SH-SY5Y (cell line): ENCODE measurements at regions not wholly inside any gene's neighbourhood (a gene's known extent, or its start where the extent isn't known, plus 50 kb on each side); places are given as distances from the start of the nearest gene placed in this dataset.

Source experiments
- GATA2 ChIP-seq: IDR thresholded peaks from 2 replicates; pipeline ENCODE4 v1.6.1; 2011; ENCODE audit warnings: mild to moderate bottlenecking, low read depth, low read length
- GATA3 ChIP-seq: IDR thresholded peaks from 2 replicates; pipeline ENCODE4 v1.6.1; 2011; ENCODE audit warnings: low read depth, mild to moderate bottlenecking, low read length, moderate library complexity

DNA sequence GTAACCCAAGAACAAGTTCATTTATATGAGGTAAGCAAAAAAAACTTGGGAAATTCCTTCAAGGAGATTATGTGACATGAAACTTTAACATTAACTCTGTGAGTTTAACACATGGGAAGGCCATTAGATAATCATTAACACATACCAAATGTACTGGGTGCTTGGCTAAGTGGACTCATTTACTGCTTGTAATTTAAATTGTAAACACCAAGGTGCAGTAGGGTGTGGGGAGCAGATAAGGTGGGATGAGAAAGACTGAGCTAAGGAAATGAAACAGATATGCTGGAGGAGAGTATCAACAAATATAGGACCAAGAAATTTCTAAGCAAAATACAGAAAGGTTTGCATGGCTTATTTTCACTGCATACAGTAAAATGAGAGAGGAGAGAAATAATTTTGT, 2384.8 kb upstream of the ACO1 start:
- TF ChIP-seq GATA3 (no peak), GATA2 (no peak)
